WTC11 (cell line): ENCODE measurements at regions not wholly inside any gene's neighbourhood (a gene's known extent, or its start where the extent isn't known, plus 50 kb on each side); places are given as distances from the start of the nearest gene placed in this dataset.

Experiments used
- ATAC-seq: fragments of 200-7000 bp; cut with Tn5 transposase; 2 replicates; pipeline ENCODE4 v1.10.0; 2021; ENCODE audit warnings: mild to moderate bottlenecking, moderate library complexity
- CTCF ChIA-PET: fragments of 300-600 bp; sonication (Branson Sonifier 250); formaldehyde crosslinking; loops from one replicate; lab custom pipeline; 2021; ENCODE audit warnings: antibody characterized with exemption; lab: Charles Lee
- POLR2A ChIA-PET: fragments of 350-600 bp; sonication (Branson Sonifier 250); formaldehyde crosslinking; loops from one replicate; lab custom pipeline; 2021; ENCODE audit warnings: antibody characterized with exemption; lab: Charles Lee
- DNase-seq: peaks from one replicate; pipeline ENCODE4 v3.0.0; 2021; ENCODE audit warnings: low spot score
- H3K27ac Mint-ChIP-seq: 2 replicates; pipeline ENCODE4 v1.8.0; 2021; ENCODE audit warnings: mixed read lengths
- H3K27me3 Mint-ChIP-seq: 2 replicates; pipeline ENCODE4 v1.8.0; 2021; ENCODE audit warnings: low read depth, mild to moderate bottlenecking, moderate library complexity, mixed read lengths
- H3K36me3 Mint-ChIP-seq: 2 replicates; pipeline ENCODE4 v1.8.0; 2021; ENCODE audit warnings: mixed read lengths
- H3K4me1 Mint-ChIP-seq: 2 replicates; pipeline ENCODE4 v1.8.0; 2022; ENCODE audit warnings: mixed read lengths
- H3K4me3 Mint-ChIP-seq: 2 replicates; pipeline ENCODE4 v1.8.0; 2021; ENCODE audit warnings: mild to moderate bottlenecking, moderate library complexity, mixed read lengths
- H3K9me3 Mint-ChIP-seq: 2 replicates; pipeline ENCODE4 v1.8.0; 2021; ENCODE audit warnings: mixed read lengths
- ARID4B ChIP-seq: sonication (generic); formaldehyde crosslinking; IDR thresholded peaks from 2 replicates; pipeline ENCODE4 v1.8.0; 2023; ENCODE audit warnings: missing genetic modification reagents, mild to moderate bottlenecking, borderline replicate concordance
- FOXJ3 ChIP-seq: sonication (generic); formaldehyde crosslinking; IDR thresholded peaks from 2 replicates; pipeline ENCODE4 v1.9.0; 2021; ENCODE audit warnings: missing genetic modification reagents, mild to moderate bottlenecking, borderline replicate concordance
- FOXK1 ChIP-seq: sonication (generic); formaldehyde crosslinking; IDR thresholded peaks from 2 replicates; pipeline ENCODE4 v1.8.0; 2022; ENCODE audit warnings: mild to moderate bottlenecking, moderate library complexity, missing genetic modification reagents
- FOXP1 ChIP-seq: sonication (generic); formaldehyde crosslinking; IDR thresholded peaks from 2 replicates; pipeline ENCODE4 v1.8.0; 2022; ENCODE audit warnings: missing genetic modification reagents, mild to moderate bottlenecking, moderate library complexity, borderline replicate concordance
- FOXP4 ChIP-seq: sonication (generic); formaldehyde crosslinking; IDR thresholded peaks from 2 replicates; pipeline ENCODE4 v1.8.0; 2022; ENCODE audit warnings: mild to moderate bottlenecking, missing genetic modification reagents
- GTF2I ChIP-seq: fragments of 250-450 bp; sonication (Bioruptor Pico); conservative IDR thresholded peaks from 2 replicates; pipeline ENCODE4 v1.4.0; 2021; ENCODE audit warnings: mild to moderate bottlenecking
- MYBL2 ChIP-seq: sonication (generic); formaldehyde crosslinking; IDR thresholded peaks from 2 replicates; pipeline ENCODE4 v1.8.1; 2023; ENCODE audit warnings: mild to moderate bottlenecking, moderate library complexity, missing genetic modification reagents
- NR3C1 ChIP-seq: sonication (generic); formaldehyde crosslinking; conservative IDR thresholded peaks from 2 replicates; pipeline ENCODE4 v1.8.1; 2023; ENCODE audit warnings: low read depth, mild to moderate bottlenecking, missing genetic modification reagents
- OVOL2 ChIP-seq: fragments of 250-450 bp; sonication (Bioruptor Pico); IDR thresholded peaks from 2 replicates; pipeline ENCODE4 v1.9.0; 2021; ENCODE audit warnings: mild to moderate bottlenecking, borderline replicate concordance
- RELA ChIP-seq: sonication (generic); formaldehyde crosslinking; IDR thresholded peaks from 2 replicates; pipeline ENCODE4 v1.8.1; 2022; ENCODE audit warnings: missing genetic modification reagents, mild to moderate bottlenecking, borderline replicate concordance
- SMAD3 ChIP-seq: sonication (generic); formaldehyde crosslinking; IDR thresholded peaks from 2 replicates; pipeline ENCODE4 v1.8.0; 2022; ENCODE audit warnings: missing genetic modification reagents, mild to moderate bottlenecking, borderline replicate concordance
- ZNF138 ChIP-seq: sonication (generic); formaldehyde crosslinking; conservative IDR thresholded peaks from 2 replicates; pipeline ENCODE4 v1.8.1; 2022; ENCODE audit warnings: mild to moderate bottlenecking, moderate library complexity, missing genetic modification reagents
- ZNF232 ChIP-seq: sonication (generic); formaldehyde crosslinking; IDR thresholded peaks from 2 replicates; pipeline ENCODE4 v1.8.0; 2022; ENCODE audit warnings: mild to moderate bottlenecking, missing genetic modification reagents
- ZNF317 ChIP-seq: sonication (generic); formaldehyde crosslinking; IDR thresholded peaks from 2 replicates; pipeline ENCODE4 v1.8.1; 2023; ENCODE audit warnings: low read depth, mild to moderate bottlenecking, moderate library complexity, missing genetic modification reagents, borderline replicate concordance
- ZNF512 ChIP-seq: sonication (generic); formaldehyde crosslinking; IDR thresholded peaks from 2 replicates; pipeline ENCODE4 v1.8.1; 2022; ENCODE audit warnings: missing genetic modification reagents, borderline replicate concordance
- TF ChIP-seq, protein P1 (sequence below): fragments of 250-450 bp; sonication (Bioruptor Pico); IDR thresholded peaks from 2 replicates; pipeline ENCODE4 v2.1.2; 2022; ENCODE audit warnings: mild to moderate bottlenecking, moderate library complexity
- TF ChIP-seq, protein P2 (sequence below): fragments of 250-450 bp; sonication (Bioruptor Pico); IDR thresholded peaks from 2 replicates; pipeline ENCODE4 v1.9.0; 2021; ENCODE audit warnings: moderate library complexity, mild to moderate bottlenecking, inconsistent platforms, borderline replicate concordance
- TF ChIP-seq, protein P3 (sequence below): sonication (generic); formaldehyde crosslinking; IDR thresholded peaks from 2 replicates; pipeline ENCODE4 v1.8.1; 2023; ENCODE audit warnings: mild to moderate bottlenecking, missing genetic modification reagents
- TF ChIP-seq, protein P4 (sequence below): fragments of 250-450 bp; sonication (Bioruptor Pico); IDR thresholded peaks from 2 replicates; pipeline ENCODE4 v1.8.0; 2021; ENCODE audit warnings: mild to moderate bottlenecking

GRCh38 chr21:17406202-17406601, 106.6 kb upstream of the CXADR start (continued):
- TF ChIP-seq FOXP4 (CRISPR knock-in tag) (no peak), FOXJ3 (no peak), MYBL2 (CRISPR knock-in tag) (no peak)
- TF ChIP-seq, all 79 proteins: peak for 0

DNA sequence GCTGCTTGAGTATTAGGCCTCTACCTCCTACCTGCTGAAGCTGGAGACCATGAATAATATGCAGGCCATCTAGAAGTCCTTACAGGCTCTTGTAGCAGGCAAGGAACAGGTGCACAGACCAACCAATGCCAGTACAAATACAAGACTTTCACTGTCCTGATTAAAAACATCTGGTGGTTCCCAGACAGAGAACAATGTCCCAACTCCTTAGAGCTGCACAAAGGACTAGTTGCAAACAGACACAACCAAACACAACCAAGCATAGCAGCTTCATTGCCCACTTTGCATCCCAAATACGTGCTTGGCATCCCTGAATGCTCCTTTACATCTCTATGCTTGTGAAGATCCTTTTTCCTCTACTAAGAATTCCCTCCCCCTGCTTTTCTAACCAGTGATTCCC, 98.1 kb upstream of the CXADR start:
- Mint-ChIP-seq H3K27me3 (no peaks in the 10 kb centered on the region), H3K36me3 (no peaks in the 10 kb centered on the region), H3K4me1 (peaks cover 22% of the 10 kb centered on the region), H3K4me3 (no peak overlapping the region), H3K27ac (no peak overlapping the region), H3K9me3 (peaks cover 6% of the 10 kb centered on the region)
- POLR2A ChIA-PET, result no interaction called here
- ATAC-seq (no peak), DNase-seq (no peak)
- CTCF ChIA-PET, result interaction anchor here (0.8 to 1.6 kb wide), 3 partner anchors 28 to 472 kb away, joined by 3 read pairs; no protein-coding TSS in a partner anchor
- TF ChIP-seq, protein P1, sequence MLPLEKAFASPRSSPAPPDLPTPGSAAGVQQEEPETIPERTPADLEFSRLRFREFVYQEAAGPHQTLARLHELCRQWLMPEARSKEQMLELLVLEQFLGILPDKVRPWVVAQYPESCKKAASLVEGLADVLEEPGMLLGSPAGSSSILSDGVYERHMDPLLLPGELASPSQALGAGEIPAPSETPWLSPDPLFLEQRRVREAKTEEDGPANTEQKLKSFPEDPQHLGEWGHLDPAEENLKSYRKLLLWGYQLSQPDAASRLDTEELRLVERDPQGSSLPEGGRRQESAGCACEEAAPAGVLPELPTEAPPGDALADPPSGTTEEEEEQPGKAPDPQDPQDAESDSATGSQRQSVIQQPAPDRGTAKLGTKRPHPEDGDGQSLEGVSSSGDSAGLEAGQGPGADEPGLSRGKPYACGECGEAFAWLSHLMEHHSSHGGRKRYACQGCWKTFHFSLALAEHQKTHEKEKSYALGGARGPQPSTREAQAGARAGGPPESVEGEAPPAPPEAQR (CRISPR knock-in tag), result no peak
- TF ChIP-seq ARID4B (CRISPR knock-in tag) (no peak), FOXJ3 (no peak), SMAD3 (no peak)
- TF ChIP-seq, protein P2, sequence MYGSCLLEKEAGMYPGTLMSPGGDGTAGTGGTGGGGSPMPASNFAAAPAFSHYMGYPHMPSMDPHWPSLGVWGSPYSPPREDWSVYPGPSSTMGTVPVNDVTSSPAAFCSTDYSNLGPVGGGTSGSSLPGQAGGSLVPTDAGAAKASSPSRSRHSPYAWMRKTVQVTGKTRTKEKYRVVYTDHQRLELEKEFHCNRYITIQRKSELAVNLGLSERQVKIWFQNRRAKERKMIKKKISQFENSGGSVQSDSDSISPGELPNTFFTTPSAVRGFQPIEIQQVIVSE (CRISPR knock-in tag), result no peak

- Mint-ChIP-seq H3K27me3 (no peaks in the 10 kb centered on the region), H3K27ac (no peak overlapping the region), H3K36me3 (no peaks in the 10 kb centered on the region), H3K4me3 (no peak overlapping the region), H3K9me3 (peaks cover 6% of the 10 kb centered on the region), H3K4me1 (peaks cover 20% of the 10 kb centered on the region)
- DNase-seq (no peak), ATAC-seq (no peak)
- ChIA-PET CTCF (no interaction called here), POLR2A (no interaction called here)
- TF ChIP-seq GTF2I (no peak), ZNF317 (no peak), RELA (CRISPR knock-in tag) (no peak), NR3C1 (no peak), ZNF138 (no peak), ZNF232 (CRISPR knock-in tag) (no peak), FOXK1 (no peak), OVOL2 (CRISPR knock-in tag) (no peak), SMAD3 (no peak), FOXP1 (CRISPR knock-in tag) (no peak), ZNF512 (no peak)
- TF ChIP-seq, protein P3, sequence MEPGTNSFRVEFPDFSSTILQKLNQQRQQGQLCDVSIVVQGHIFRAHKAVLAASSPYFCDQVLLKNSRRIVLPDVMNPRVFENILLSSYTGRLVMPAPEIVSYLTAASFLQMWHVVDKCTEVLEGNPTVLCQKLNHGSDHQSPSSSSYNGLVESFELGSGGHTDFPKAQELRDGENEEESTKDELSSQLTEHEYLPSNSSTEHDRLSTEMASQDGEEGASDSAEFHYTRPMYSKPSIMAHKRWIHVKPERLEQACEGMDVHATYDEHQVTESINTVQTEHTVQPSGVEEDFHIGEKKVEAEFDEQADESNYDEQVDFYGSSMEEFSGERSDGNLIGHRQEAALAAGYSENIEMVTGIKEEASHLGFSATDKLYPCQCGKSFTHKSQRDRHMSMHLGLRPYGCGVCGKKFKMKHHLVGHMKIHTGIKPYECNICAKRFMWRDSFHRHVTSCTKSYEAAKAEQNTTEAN, result no peak
- TF ChIP-seq, protein P4, sequence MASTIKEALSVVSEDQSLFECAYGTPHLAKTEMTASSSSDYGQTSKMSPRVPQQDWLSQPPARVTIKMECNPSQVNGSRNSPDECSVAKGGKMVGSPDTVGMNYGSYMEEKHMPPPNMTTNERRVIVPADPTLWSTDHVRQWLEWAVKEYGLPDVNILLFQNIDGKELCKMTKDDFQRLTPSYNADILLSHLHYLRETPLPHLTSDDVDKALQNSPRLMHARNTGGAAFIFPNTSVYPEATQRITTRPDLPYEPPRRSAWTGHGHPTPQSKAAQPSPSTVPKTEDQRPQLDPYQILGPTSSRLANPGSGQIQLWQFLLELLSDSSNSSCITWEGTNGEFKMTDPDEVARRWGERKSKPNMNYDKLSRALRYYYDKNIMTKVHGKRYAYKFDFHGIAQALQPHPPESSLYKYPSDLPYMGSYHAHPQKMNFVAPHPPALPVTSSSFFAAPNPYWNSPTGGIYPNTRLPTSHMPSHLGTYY, result no peak
Observed at GRCh38 chr21:17416139-17416538, 96.7 kb upstream of the CXADR start.
